Stomach (tissue), 4 donors: ENCODE measurements at regions not wholly inside any gene's neighbourhood (a gene's known extent, or its start where the extent isn't known, plus 50 kb on each side); places are given as distances from the start of the nearest gene placed in this dataset.
"Not testable (repeated sequence)": the region's sequence is repeated elsewhere in the genome, so short reads cannot be mapped to it uniquely, and the experiment has no call there.

ENCODE experiments used
- EP300 ChIP-seq: sonication (generic); formaldehyde crosslinking; IDR thresholded peaks from one replicate; pipeline ENCODE4 v1.6.1; 2017; ENCODE audit warnings: antibody characterized with exemption
- POLR2A ChIP-seq, 4 donors: fragments of 450-650 bp; IDR thresholded peaks; one replicate each; pipeline ENCODE4 v1.6.1; 2016; ENCODE audit warnings: antibody characterized with exemption in 4 of 4, control low read depth in 2 of 4, mild to moderate bottlenecking in 1 of 4, moderate library complexity in 1 of 4
- POLR2AphosphoS5 ChIP-seq, 3 donors: sonication (generic); formaldehyde crosslinking; IDR thresholded peaks; one replicate each; pipeline ENCODE4 v1.6.1; 2016; ENCODE audit warnings: antibody characterized with exemption in 3 of 3
- TF ChIP-seq, protein P1 (sequence below), 7 experiments: fragments of 450-650 bp in 4 of 7; fragments of 200-600 bp in 3 of 7; sonication (generic) in 3 of 7; IDR thresholded peaks; one replicate each; pipeline ENCODE4 v1.5.1; 2016 to 2019; ENCODE audit warnings: antibody characterized with exemption in 7 of 7, control low read depth in 2 of 7, mild to moderate bottlenecking in 1 of 7

- TF ChIP-seq POLR2A (IDR thresholded peaks at IDR 0.05); EP300; POLR2AphosphoS5 (IDR thresholded peaks at IDR 0.05): not testable (repeated sequence)
- TF ChIP-seq, protein P1, sequence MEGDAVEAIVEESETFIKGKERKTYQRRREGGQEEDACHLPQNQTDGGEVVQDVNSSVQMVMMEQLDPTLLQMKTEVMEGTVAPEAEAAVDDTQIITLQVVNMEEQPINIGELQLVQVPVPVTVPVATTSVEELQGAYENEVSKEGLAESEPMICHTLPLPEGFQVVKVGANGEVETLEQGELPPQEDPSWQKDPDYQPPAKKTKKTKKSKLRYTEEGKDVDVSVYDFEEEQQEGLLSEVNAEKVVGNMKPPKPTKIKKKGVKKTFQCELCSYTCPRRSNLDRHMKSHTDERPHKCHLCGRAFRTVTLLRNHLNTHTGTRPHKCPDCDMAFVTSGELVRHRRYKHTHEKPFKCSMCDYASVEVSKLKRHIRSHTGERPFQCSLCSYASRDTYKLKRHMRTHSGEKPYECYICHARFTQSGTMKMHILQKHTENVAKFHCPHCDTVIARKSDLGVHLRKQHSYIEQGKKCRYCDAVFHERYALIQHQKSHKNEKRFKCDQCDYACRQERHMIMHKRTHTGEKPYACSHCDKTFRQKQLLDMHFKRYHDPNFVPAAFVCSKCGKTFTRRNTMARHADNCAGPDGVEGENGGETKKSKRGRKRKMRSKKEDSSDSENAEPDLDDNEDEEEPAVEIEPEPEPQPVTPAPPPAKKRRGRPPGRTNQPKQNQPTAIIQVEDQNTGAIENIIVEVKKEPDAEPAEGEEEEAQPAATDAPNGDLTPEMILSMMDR (IDR thresholded peaks at IDR 0.05): not testable (repeated sequence)
Observed at GRCh38 chrX:65967159-65967558, 72.7 kb downstream of the VSIG4 start.
